ENCODE measurements at regions not wholly inside any gene's neighbourhood (a gene's known extent, or its start where the extent isn't known, plus 50 kb on each side); places are given as distances from the start of the nearest gene placed in this dataset.

GRCh38 chr22:35192129-35192918 lies 65.0 kb upstream of the HMGXB4 start:
- TF ChIP-seq REST (IDR thresholded peaks at IDR 0.05; ENCODE audit: unreplicated experiment) = no peak
- no peak for TF ChIP-seq CTCF (conservative IDR thresholded peaks at IDR 0.05; ENCODE audit: low read depth in 2 of 2)
